Activated CD8-positive, alpha-beta memory T cell treated with anti-CD3 and anti-CD28 coated beads for 48 hours (primary cell): ENCODE measurements at regions not wholly inside any gene's neighbourhood (a gene's known extent, or its start where the extent isn't known, plus 50 kb on each side); places are given as distances from the start of the nearest gene placed in this dataset.
"Not testable (repeated sequence)": the region's sequence is repeated elsewhere in the genome, so short reads cannot be mapped to it uniquely, and the experiment has no call there.

ENCODE experiments used
- DNase-seq, 3 experiments: peaks; one replicate each; pipeline ENCODE4 v3.0.0-alpha.2; 2020; ENCODE audit warnings: low read depth in 2 of 3, low spot score in 2 of 3

- no peak for DNase-seq
These were observed 418.5 kb downstream of the NSUN3 start for GRCh38 chr3:94481226-94481898.

- DNase-seq, result no peak
These were observed 419.8 kb downstream of the NSUN3 start for GRCh38 chr3:94482686-94483085.

DNA sequence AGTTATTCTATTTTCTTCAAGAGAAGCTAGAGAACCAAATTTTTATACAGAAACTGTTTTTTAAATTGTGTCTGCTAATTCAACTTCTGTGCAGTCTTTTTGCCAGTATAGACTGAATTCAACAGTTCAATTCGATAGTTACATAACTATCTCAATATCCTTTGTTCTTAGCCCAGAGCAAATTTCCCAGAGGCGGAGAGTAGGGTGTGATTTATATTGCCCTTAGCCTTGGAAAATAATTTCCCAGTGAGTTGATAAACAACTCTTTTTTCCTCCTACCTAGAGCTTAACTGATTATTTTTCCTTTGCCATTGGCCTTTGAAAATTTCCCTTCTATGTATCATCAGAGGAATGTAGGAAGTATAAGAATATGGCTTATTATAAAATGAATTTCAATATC, 420.5 kb downstream of the NSUN3 start:
- no peak for DNase-seq

- no peak for DNase-seq
These were observed 432.1 kb downstream of the NSUN3 start for GRCh38 chr3:94494992-94495391.

- DNase-seq, result no peak
These were observed 437.3 kb downstream of the NSUN3 start for GRCh38 chr3:94500146-94500545.

- not testable (repeated sequence) for DNase-seq
These were observed 444.5 kb downstream of the NSUN3 start for GRCh38 chr3:94507354-94507753.

DNA sequence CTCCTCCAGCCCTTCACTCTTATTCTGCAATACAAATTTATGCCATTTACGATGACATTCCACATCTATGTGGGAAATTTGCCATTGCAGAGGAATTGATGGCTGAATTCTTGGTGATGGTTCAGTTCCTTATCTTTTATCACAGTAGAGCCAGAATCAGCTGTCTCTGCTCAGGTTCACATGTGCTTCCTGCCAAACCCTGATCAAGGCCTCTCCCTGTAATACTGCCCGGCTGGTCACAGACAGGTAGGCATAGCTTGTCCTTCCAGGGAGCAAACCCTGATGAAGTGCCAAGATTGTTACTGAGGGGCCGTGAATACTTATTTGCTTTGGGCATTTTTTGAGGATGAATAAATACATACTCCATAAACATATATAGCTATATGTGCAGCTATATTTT, 450.0 kb downstream of the NSUN3 start:
- no peak for DNase-seq

DNA sequence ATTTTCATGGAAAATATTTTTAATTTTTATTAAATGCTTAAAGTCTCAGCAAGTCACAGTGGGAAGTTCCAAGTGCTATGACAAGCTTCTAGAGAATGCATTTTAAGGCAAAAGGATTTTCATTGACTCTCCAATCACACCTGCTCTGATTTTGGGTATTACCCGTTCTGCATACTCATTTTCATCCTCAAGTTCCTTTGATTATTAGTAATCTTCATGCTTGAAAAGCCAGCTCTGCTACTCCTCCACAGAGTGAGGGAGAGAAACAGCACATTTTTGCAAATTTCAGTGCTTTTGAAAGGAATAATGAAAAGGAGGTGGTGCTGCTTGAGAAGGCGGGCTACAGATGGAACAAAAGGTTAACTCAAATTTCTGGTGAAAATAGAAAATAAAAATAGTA, 450.7 kb downstream of the NSUN3 start:
- DNase-seq, result no peak

DNA sequence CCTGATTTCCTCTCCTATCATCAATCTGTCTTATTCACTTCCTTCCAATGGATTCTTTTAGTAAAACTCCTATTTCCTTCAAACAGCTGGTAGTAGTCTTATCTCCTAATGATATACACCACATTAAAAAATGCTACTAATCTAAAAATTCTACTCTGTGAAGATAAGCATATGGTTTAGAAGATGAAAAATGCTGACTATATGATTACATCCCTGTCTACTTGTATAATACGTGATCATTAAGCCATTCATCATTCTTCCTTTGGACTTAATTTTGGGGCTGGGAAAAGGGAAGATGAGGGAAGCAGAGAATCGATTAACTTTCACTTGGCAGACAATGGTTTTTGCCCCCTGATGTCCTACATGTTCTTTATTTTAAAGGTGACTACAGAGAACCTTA, 453.1 kb downstream of the NSUN3 start:
- DNase-seq, result no peak

GRCh38 chr3:94520364-94520763, 457.5 kb downstream of the NSUN3 start:
- no peak for DNase-seq

- no peak for DNase-seq
These were observed 459.6 kb downstream of the NSUN3 start for GRCh38 chr3:94522488-94522887.

GRCh38 chr3:94524102-94524919, 461.4 kb downstream of the NSUN3 start:
- no peak for DNase-seq

DNA sequence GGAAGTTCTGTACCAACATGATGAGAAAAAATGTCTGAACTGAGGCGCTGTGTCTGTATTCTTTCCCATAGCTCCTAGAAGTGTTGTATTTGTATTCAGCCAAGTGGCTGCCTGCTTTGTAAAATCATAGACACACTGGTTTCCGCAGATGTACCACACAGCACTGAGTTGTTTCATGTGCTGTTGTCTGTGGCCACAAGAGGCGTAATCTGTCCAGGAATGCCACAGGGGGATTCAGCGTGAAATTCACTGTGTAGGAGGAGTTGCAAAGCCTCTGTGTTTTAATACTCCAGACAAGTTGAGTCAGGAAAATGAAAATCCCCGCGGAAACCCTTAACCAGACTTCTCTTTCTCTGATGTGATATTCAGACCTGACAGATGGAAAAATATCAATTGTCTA, 462.2 kb downstream of the NSUN3 start:
- DNase-seq, result no peak

GRCh38 chr3:94529816-94530215, 467.0 kb downstream of the NSUN3 start:
- DNase-seq, result no peak

DNA sequence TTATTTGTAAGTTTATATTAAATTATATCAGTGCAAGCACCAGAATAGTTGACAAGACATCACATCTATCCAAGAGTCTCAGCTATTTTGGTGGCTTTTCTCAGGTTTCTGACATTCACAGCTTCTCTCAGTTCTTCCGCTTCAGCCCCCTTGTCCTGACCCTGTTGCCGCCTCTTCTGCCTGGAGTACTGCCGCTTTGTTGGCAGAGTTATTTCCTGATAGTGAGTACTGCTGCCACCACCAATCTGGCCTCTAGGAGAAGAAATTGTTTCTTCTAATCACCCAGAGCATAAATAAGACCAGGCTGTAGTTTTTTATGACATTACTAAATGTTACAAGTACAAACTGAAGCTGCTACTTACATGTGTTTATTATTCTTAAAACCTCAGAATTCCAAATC, 470.1 kb downstream of the NSUN3 start:
- no peak for DNase-seq

GRCh38 chr3:94539937-94540336, 477.1 kb downstream of the NSUN3 start:
- no peak for DNase-seq

- DNase-seq, result no peak
These were observed 480.3 kb downstream of the NSUN3 start for GRCh38 chr3:94543161-94543560.

DNA sequence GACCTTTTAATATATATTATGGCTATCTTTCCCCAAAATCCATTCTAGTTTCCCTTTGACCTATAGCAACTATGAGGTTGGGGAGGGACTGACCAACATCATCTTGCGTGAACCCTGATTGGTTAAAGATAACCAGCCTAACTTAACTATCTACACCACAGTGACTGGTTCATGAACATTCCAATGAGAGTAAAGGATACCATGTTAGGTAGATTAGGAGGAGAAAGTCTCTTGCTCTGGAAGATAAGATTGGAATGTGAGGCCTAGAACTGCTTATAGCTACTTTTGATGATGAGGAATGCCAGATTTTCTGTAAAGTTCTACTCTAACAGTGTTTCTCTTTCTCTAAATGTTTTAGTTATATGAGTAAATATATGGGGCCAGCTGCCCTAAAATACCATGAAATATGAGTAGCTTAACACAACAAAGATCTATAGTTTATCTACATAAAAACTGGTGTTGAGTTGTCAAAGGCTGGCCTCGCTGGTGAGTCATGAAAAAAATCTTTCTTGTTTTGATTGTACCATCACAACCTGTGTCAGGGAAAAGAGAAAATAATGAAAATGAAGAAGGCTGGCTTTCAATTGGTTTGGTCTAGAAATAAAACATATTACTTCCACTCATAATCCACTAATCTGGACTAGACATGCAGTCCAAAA, 481.4 kb downstream of the NSUN3 start:
- DNase-seq, result no peak

DNA sequence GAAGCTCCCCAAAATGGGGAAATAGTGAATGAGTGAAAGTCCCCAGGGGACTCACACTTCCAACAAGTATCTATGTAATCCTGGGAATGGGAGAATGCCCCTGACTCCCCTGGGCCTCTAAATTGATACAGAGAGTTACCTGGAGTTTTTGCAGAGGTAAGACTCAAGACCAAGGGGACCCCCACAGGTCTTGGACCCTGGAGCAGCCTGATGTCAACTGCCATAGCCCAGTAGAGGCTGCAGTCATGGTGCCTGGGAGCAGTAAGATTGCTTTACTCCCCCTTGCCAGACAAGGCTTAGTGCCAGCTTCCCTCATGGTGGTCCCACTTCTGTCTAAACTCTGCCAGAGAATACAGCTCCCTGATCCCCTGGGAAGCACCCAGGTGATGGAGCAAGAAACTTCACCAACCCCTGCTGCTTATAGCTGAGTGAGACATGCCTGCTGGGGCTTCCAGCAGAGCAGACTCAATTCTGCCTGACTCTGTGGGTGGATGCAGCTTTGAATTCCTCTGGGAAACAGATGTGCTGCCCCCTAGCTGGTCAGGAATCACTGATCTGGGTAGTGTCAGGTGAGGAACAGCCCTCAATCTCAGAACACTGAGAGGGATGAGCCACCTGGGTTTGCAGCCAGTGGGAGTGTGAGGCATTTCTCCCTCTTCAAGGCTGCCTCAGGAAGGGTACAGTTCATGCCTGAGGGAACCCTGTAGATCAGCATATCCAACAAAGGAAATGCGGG, 485.9 kb downstream of the NSUN3 start:
- no peak for DNase-seq

DNA sequence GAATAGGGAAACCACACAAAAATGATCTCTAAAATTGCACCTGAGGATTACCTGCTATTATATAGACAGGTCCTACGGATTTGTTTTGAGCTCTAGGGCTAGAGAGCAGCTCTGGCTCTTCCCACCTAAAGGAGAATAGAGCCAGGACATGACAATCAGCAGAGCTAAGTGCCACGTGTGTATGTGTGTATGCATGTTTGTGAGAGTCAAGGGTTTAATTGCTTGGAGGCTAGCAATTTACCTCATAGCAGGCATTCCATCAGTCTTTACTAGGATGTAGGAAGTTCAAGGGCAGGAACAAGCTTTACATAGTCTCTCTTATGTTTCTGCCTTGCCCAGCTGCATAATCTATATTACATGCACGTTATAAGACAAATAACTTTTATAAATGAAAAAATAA, 498.2 kb downstream of the NSUN3 start:
- DNase-seq, result no peak

DNA sequence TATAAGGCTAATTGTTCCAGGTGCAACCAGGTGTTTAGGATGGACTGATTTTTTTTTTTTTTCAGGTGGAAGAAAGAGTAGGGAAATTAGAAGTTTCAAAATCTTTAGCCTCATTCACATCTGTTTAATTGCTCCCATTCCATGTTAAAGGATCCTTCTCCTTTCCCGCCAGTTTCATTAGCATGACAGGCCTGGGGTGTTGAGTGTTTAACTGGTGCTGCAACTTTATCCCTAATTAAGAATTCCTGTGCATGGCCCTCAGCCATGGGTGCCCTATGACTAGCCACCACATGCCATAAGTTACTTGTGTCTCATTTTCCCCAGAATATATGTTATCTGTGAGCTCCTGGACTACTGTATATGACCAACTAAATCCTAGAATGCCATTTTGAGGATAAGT, 501.4 kb downstream of the NSUN3 start:
- no peak for DNase-seq

DNA sequence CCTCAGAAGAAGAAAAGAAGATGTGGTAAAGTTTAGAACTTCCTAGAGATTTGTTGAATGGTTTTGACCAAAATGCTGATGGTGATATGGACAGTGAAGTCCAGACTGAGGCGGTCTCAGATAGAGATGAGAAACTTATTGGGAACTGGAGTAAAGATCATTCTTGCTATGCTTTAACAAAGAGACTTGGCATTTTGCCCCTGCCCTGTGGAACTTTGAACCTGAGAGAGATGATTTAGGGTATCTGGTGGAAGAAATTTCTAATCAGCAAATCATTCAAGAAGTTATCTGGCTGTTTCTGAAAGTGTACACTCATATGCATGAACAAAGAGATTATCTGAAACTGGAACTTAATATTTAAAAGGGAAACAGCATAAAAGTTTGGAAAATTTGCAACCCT, 505.2 kb downstream of the NSUN3 start:
- DNase-seq, result no peak
